Panc1 (cell line): ENCODE measurements at regions not wholly inside any gene's neighbourhood (a gene's known extent, or its start where the extent isn't known, plus 50 kb on each side); places are given as distances from the start of the nearest gene placed in this dataset.

Source experiments
- ATAC-seq: fragments of 200-7000 bp; cut with Tn5 transposase; 2 replicates; pipeline ENCODE4 v1.9.1; 2020; ENCODE audit warnings: mild to moderate bottlenecking, moderate library complexity
- BruUV-seq: library from RNA; stranded (reverse); fragments of 400-500 nt; replicated peaks from 2 replicates; lab custom pipeline; 2021; lab: Mats Ljungman, UMichigan
- CTCF ChIA-PET: fragments of 300-600 bp; sonication (Branson Sonifier 250); formaldehyde crosslinking; loops from one replicate; lab custom pipeline; 2022; ENCODE audit warnings: antibody characterized with exemption; lab: Charles Lee
- POLR2A ChIA-PET: fragments of 300-600 bp; sonication (Branson Sonifier 250); formaldehyde crosslinking; loops from one replicate; lab custom pipeline; 2022; ENCODE audit warnings: antibody characterized with exemption; lab: Charles Lee
- DNase-seq: peaks from one replicate; pipeline ENCODE4 v3.0.0-alpha.2; 2010; ENCODE audit warnings: low read depth, low spot score
- H3K27ac ChIP-seq: 2 replicates; pipeline ENCODE4 v1.5.1; 2011; ENCODE audit warnings: mild to moderate bottlenecking, low read length, inconsistent platforms
- H3K27me3 ChIP-seq: fragments of 200-500 bp; sonication (Bioruptor generic); 2 replicates; pipeline ENCODE4 v1.6.0; 2014; ENCODE audit warnings: low read length, inconsistent platforms; ENCODE audit not compliant: control insufficient read depth, insufficient read depth
- H3K36me3 ChIP-seq: fragments of 200-500 bp; sonication (Bioruptor generic); 2 replicates; pipeline ENCODE4 v1.5.1; 2014; ENCODE audit warnings: inconsistent platforms, mild to moderate bottlenecking, low read length, moderate library complexity; ENCODE audit not compliant: control insufficient read depth, insufficient read depth
- H3K4me1 ChIP-seq: 2 replicates; pipeline ENCODE4 v1.5.1; 2011; ENCODE audit warnings: inconsistent platforms, mild to moderate bottlenecking, low read length, moderate library complexity; ENCODE audit not compliant: control insufficient read depth, insufficient read depth
- H3K4me3 ChIP-seq, 2 experiments: 2 replicates each; pipeline ENCODE4 v1.5.1; 2011 to 2012; ENCODE audit warnings: low read depth in 2 of 2, low read length in 2 of 2, mild to moderate bottlenecking in 2 of 2, inconsistent platforms in 1 of 2, moderate library complexity in 1 of 2
- H3K9me3 ChIP-seq: fragments of 200-500 bp; sonication (Bioruptor generic); 2 replicates; pipeline ENCODE4 v1.5.1; 2014; ENCODE audit warnings: low read depth, mild to moderate bottlenecking, inconsistent platforms, low read length, moderate library complexity; ENCODE audit not compliant: control insufficient read depth, insufficient read depth
- POLR2AphosphoS5 ChIP-seq: IDR thresholded peaks from 2 replicates; pipeline ENCODE4 v1.6.1; 2012; ENCODE audit warnings: mild to moderate bottlenecking, low read depth, low read length, moderate library complexity
- SIN3A ChIP-seq: IDR thresholded peaks from 2 replicates; pipeline ENCODE4 v1.6.1; 2012; ENCODE audit warnings: low read depth, mild to moderate bottlenecking, low read length, moderate library complexity, borderline replicate concordance; ENCODE audit not compliant: insufficient read depth
- TCF7L2 ChIP-seq: IDR thresholded peaks from 2 replicates; pipeline ENCODE4 v1.6.1; 2011; ENCODE audit warnings: mild to moderate bottlenecking, low read depth, low read length, inconsistent platforms
- in situ Hi-C: cut with HindIII; loops from 2 replicates; pipeline ENCODE4 v1.10.0; 2016; ENCODE audit warnings: low sequenced_read_pairs, low pct_unique_long_range_greater_than_20kb
- intact Hi-C: fragments of 100-400 bp; cut with micrococcal nuclease; formaldehyde crosslinking; loops from one replicate; pipeline ENCODE4 v1.10.0; 2022; ENCODE audit not compliant: unreplicated experiment
- TF ChIP-seq, protein P1 (sequence below), 2 experiments: IDR thresholded peaks; 2 replicates each; pipeline ENCODE4 v1.6.1; 2011 to 2012; ENCODE audit warnings: low read depth in 2 of 2, control low read depth in 1 of 2, low read length in 1 of 2, mild to moderate bottlenecking in 1 of 2, moderate library complexity in 1 of 2; ENCODE audit not compliant: insufficient read depth in 1 of 2
- TF ChIP-seq, protein P2 (sequence below): fragments of 450-650 bp; IDR thresholded peaks from 2 replicates; pipeline ENCODE4 v1.5.1; 2017; ENCODE audit warnings: mild to moderate bottlenecking

DNA sequence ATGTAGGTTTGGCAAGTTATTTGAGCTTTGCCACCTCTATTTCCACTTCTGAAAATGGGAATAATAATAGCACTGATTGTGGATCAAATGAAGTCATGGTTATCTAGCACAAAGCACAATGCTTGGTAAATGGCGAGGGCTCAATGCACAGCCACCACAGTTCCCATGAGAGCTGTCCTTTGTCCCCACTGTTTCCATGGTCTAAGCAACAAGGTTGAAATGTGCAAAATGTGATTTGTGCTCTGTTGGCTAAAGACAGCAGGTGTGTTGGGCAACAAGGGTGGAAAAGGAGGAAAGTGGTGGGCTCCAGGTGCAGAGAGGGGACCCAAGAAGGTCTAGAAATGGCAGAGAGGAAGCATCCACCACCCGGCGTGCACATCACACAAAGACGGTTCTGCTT is 200.5 kb downstream of the TRIM29 start:
- H3K27ac ChIP-seq: no peak overlapping the region
- H3K4me1 ChIP-seq: no peaks in the 10 kb centered on the region
- intact Hi-C loops (no loop called here), in situ Hi-C loops (no loop called here)
- TF ChIP-seq, protein P1, sequence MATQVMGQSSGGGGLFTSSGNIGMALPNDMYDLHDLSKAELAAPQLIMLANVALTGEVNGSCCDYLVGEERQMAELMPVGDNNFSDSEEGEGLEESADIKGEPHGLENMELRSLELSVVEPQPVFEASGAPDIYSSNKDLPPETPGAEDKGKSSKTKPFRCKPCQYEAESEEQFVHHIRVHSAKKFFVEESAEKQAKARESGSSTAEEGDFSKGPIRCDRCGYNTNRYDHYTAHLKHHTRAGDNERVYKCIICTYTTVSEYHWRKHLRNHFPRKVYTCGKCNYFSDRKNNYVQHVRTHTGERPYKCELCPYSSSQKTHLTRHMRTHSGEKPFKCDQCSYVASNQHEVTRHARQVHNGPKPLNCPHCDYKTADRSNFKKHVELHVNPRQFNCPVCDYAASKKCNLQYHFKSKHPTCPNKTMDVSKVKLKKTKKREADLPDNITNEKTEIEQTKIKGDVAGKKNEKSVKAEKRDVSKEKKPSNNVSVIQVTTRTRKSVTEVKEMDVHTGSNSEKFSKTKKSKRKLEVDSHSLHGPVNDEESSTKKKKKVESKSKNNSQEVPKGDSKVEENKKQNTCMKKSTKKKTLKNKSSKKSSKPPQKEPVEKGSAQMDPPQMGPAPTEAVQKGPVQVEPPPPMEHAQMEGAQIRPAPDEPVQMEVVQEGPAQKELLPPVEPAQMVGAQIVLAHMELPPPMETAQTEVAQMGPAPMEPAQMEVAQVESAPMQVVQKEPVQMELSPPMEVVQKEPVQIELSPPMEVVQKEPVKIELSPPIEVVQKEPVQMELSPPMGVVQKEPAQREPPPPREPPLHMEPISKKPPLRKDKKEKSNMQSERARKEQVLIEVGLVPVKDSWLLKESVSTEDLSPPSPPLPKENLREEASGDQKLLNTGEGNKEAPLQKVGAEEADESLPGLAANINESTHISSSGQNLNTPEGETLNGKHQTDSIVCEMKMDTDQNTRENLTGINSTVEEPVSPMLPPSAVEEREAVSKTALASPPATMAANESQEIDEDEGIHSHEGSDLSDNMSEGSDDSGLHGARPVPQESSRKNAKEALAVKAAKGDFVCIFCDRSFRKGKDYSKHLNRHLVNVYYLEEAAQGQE (IDR thresholded peaks at IDR 0.05; ENCODE audit: insufficient read depth in 1 of 2, low read depth in 2 of 2, low read length in 1 of 2): no peak
- TF ChIP-seq, protein P2, sequence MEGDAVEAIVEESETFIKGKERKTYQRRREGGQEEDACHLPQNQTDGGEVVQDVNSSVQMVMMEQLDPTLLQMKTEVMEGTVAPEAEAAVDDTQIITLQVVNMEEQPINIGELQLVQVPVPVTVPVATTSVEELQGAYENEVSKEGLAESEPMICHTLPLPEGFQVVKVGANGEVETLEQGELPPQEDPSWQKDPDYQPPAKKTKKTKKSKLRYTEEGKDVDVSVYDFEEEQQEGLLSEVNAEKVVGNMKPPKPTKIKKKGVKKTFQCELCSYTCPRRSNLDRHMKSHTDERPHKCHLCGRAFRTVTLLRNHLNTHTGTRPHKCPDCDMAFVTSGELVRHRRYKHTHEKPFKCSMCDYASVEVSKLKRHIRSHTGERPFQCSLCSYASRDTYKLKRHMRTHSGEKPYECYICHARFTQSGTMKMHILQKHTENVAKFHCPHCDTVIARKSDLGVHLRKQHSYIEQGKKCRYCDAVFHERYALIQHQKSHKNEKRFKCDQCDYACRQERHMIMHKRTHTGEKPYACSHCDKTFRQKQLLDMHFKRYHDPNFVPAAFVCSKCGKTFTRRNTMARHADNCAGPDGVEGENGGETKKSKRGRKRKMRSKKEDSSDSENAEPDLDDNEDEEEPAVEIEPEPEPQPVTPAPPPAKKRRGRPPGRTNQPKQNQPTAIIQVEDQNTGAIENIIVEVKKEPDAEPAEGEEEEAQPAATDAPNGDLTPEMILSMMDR: no peak
- TF ChIP-seq TCF7L2 (no peak), SIN3A (no peak), POLR2AphosphoS5 (no peak)
- BruUV-seq: no TSS peak
- ChIA-PET CTCF (no interaction called here), POLR2A (interaction anchor here (0.5 kb wide), 1 partner anchor 226 kb away, joined by 5 read pairs; no protein-coding TSS in a partner anchor)
- no peaks in the 10 kb centered on the region for H3K36me3 ChIP-seq
- ATAC-seq (no peak), DNase-seq (no peak)
- peaks cover 16% of the 10 kb centered on the region for H3K27me3 ChIP-seq
- no peaks in the 10 kb centered on the region for H3K9me3 ChIP-seq
- no peak overlapping the region for H3K4me3 ChIP-seq

DNA sequence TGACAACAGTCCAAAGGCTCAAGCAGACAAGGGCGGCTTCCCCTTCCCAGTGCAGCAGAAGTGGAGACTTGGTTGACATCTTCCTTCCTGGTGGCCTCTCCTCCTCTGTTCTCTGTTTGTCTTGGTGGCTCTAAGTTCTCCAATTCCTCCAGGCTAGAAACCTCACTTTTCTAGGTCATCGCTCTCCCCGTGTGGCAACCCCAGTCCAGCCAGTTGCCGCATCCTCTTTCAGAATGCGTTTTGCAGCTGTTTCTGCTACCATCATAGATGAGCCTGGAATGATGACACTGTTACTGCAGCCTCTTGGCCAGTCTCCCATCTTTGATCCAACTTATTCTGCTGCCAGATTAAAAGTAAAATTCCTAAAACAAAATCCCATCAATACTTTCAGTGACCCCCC is 201.5 kb downstream of the TRIM29 start:
- ATAC-seq (no peak), DNase-seq (no peak)
- H3K27ac ChIP-seq: no peak overlapping the region
- no peaks in the 10 kb centered on the region for H3K36me3 ChIP-seq
- no peaks in the 10 kb centered on the region for H3K4me1 ChIP-seq
- TF ChIP-seq, protein P2: no peak
- in situ Hi-C loops: no loop called here
- H3K27me3 ChIP-seq: peaks cover 21% of the 10 kb centered on the region
- BruUV-seq: no TSS peak
- H3K9me3 ChIP-seq: no peaks in the 10 kb centered on the region
- intact Hi-C loops: no loop called here
- ChIA-PET CTCF (interaction anchor here (0.7 kb wide), 1 partner anchor 21 kb away, joined by 3 read pairs; no protein-coding TSS in a partner anchor), POLR2A (no interaction called here)
- no peak overlapping the region for H3K4me3 ChIP-seq
